Body of pancreas (tissue), 4 donors: ENCODE measurements at regions not wholly inside any gene's neighbourhood (a gene's known extent, or its start where the extent isn't known, plus 50 kb on each side); places are given as distances from the start of the nearest gene placed in this dataset.

Experiments
- ATAC-seq: fragments of 150-250 bp; one replicate; pipeline ENCODE4 v1.9.1; 2016
- DNase-seq, 4 donors: peaks; one replicate each; pipeline ENCODE4 v3.0.0-alpha.2; 2019
- H3K27ac ChIP-seq, 4 donors: fragments of 200-600 bp; sonication (generic); 1 replicate in 3 of 4; 2 replicates in 1 of 4; pipeline versions ENCODE4 v1.5.1 to v1.6.1; 2016 to 2019; ENCODE audit warnings: mild to moderate bottlenecking in 1 of 4, mixed read lengths in 1 of 4, moderate library complexity in 1 of 4
- H3K27me3 ChIP-seq, 2 donors: fragments of 200-600 bp; sonication (generic); one replicate each; pipeline ENCODE4 v1.6.0; 2016; ENCODE audit warnings: mild to moderate bottlenecking in 1 of 2
- H3K36me3 ChIP-seq, 2 donors: fragments of 200-600 bp; sonication (generic); replicated peaks in 1 of 2; 2 replicates each; pipeline ENCODE4 v1.5.1; 2016; ENCODE audit warnings: low read depth in 2 of 2; ENCODE audit not compliant: insufficient read depth in 1 of 2
- H3K4me1 ChIP-seq: fragments of 200-600 bp; sonication (generic); one replicate; pipeline ENCODE4 v1.6.0; 2016
- H3K4me3 ChIP-seq, 2 donors: fragments of 200-600 bp; sonication (generic); 1 replicate in 1 of 2; 2 replicates in 1 of 2; pipeline ENCODE4 v1.5.1; 2016 to 2019
- H3K9me3 ChIP-seq, 3 donors: fragments of 200-600 bp; sonication (generic); 1 replicate in 2 of 3; 2 replicates in 1 of 3; pipeline ENCODE4 v1.5.1; 2016
- CTCF ChIP-seq, 7 experiments: fragments of 450-650 bp in 4 of 7; fragments of 200-600 bp in 3 of 7; sonication (generic) in 3 of 7; IDR thresholded peaks; one replicate each; pipeline ENCODE4 v1.5.1; 2016 to 2019; ENCODE audit warnings: antibody characterized with exemption in 7 of 7
- POLR2A ChIP-seq, 3 donors: fragments of 450-650 bp; IDR thresholded peaks; one replicate each; pipeline ENCODE4 v1.6.1; 2016; ENCODE audit warnings: antibody characterized with exemption in 3 of 3, mild to moderate bottlenecking in 2 of 3
- WGBS, 2 donors: methylation state at CpG; one replicate each; pipeline ENCODE4 v1.1.5; 2017; 5-methylcytosine and 5-hydroxymethylcytosine counted together
- intact Hi-C: fragments of 100-400 bp; cut with DNase I; formaldehyde crosslinking; loops from one replicate; pipeline ENCODE4 v1.15.1; 2023

DNA sequence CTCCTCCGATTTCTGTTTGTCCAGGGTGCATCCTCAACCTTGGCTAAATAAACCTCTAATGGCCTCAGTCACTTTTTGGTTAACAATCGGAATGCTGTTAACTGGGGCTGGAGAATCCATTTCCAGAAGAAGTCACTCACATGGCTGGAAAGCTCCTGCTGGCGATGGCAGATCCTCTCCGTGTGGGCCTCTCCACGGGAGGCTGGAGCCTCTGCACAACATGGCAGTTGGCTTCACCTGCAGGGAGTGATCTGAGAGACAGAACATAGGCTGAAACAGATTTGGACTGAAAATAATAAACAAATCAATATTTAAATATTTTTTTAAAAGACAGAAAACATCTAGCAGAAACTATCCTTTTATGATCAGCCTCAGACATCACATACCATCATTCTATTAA lies 66.8 kb upstream of the FICD start:
- ATAC-seq = no peak
- H3K27me3 ChIP-seq = no peaks in the 10 kb centered on the region
- no peaks in the 10 kb centered on the region for H3K4me1 ChIP-seq
- WGBS, 2 donors = 34 to 41% methylated on average over 5 of the region's 5 CpGs
- no peak overlapping the region for H3K4me3 ChIP-seq
- no peaks in the 10 kb centered on the region for H3K9me3 ChIP-seq
- intact Hi-C loops = no loop called here
- no peak overlapping the region for H3K27ac ChIP-seq
- H3K36me3 ChIP-seq = no peaks in the 10 kb centered on the region
- DNase-seq = no peak
- TF ChIP-seq POLR2A (IDR thresholded peaks at IDR 0.05) (no peak), CTCF (IDR thresholded peaks at IDR 0.05) (no peak)

DNA sequence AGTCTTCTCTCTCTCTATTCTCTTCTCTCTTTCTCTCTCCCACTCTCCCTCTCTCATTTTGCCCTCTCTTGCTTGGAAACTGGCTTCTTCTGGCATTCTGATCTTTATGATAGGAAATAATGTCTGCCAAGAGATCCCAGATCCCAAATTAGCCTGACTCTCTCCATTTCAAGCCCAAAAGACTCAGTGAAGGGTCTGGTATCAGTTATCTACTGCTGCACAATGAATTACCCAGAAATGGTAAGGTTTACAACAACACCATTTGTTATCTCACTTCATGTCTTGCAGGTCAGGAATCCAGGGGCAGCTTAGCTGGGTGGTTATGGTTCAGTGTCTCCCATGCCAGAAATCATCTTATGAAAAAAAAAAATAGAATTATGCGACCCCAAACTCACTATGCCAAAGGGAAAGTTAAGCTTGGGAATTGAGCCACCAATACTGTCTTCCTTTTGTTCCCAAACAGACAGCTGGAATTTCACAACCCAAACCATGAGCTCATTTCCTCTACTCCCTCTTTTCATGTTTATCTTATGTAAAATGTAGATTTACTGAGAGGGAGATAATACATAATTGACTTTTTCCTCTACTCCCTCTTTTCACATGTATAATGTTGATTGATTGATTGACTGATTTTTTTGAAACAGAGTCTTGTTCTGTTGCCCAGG lies 67.8 kb upstream of the FICD start:
- H3K27me3 ChIP-seq = no peaks in the 10 kb centered on the region
- 44 to 63% methylated on average over 1 of the region's 1 CpG for WGBS, 2 donors
- H3K27ac ChIP-seq = no peak overlapping the region
- no peak for ATAC-seq
- no peaks in the 10 kb centered on the region for H3K9me3 ChIP-seq
- intact Hi-C loops = no loop called here
- DNase-seq = no peak
- no peaks in the 10 kb centered on the region for H3K4me1 ChIP-seq
- no peaks in the 10 kb centered on the region for H3K36me3 ChIP-seq
- H3K4me3 ChIP-seq = no peak overlapping the region
- TF ChIP-seq CTCF (IDR thresholded peaks at IDR 0.05) (no peak), POLR2A (IDR thresholded peaks at IDR 0.05) (no peak)

- peak in 1 of 4 donors; percentile 9 for DNase-seq
- H3K27ac ChIP-seq = no peak overlapping the region
These were observed 68.3 kb upstream of the FICD start for GRCh38 chr12:108446766-108447165.

DNA sequence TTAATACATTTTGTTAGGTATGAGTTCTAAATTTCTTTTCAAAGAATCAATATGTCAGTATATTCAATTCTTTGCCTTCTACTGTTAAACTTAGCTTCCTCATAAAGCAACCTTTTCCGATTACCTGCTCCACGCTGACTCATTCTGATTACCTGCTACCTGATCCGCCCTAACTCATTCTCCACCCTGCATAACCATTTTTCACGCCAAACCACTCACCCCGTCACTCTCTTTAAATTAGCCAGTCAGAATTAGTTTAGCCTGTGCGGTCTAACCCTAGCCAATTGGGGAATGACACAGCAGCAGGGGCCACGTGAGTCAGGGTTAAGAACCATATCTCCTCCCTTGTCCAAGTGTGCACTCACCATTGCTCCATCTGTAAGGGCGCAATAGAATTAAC lies 72.2 kb upstream of the FICD start:
- Histone ChIP-seq H3K4me1 (no peaks in the 10 kb centered on the region), H3K27ac (no peak overlapping the region), H3K36me3 (no peaks in the 10 kb centered on the region), H3K9me3 (no peaks in the 10 kb centered on the region), H3K27me3 (no peaks in the 10 kb centered on the region), H3K4me3 (no peak overlapping the region)
- 53 to 67% methylated on average over 8 of the region's 8 CpGs for WGBS, 2 donors
- ATAC-seq (no peak), DNase-seq (no peak)
- no peak for TF ChIP-seq CTCF (IDR thresholded peaks at IDR 0.05)
- no peak for TF ChIP-seq POLR2A (IDR thresholded peaks at IDR 0.05)
- intact Hi-C loops = no loop called here

More at GRCh38 chr12:108446766-108447165, 68.3 kb upstream of the FICD start:
- 37 to 44% methylated on average over 5 of the region's 5 CpGs for WGBS, 2 donors
- intact Hi-C loops = no loop called here
- no peaks in the 10 kb centered on the region for H3K36me3 ChIP-seq
- TF ChIP-seq POLR2A (IDR thresholded peaks at IDR 0.05) (no peak), CTCF (IDR thresholded peaks at IDR 0.05) (no peak)
- H3K27me3 ChIP-seq = no peaks in the 10 kb centered on the region
- no peak overlapping the region for H3K4me3 ChIP-seq
- ATAC-seq = no peak
- no peaks in the 10 kb centered on the region for H3K4me1 ChIP-seq
- H3K9me3 ChIP-seq = no peaks in the 10 kb centered on the region

DNA sequence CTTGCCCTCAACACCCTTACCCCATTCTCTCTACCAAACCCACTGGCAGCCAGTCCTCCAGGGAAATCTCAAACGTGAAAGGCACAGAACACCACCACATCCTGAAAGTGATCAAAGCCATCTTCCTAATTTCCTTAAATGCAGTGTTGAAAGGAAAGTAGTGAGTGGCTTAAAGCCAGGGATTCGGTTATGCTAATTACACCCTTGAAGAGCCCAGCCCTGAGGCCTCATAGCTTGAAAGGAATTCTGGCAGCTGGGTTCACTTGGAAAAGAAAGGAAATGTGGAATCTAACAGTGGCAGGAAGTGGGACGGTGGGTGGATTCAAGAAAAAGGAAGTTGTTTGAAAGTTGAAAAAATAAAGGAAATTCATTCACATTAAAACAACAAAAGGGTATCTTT lies 73.0 kb upstream of the FICD start:
- Histone ChIP-seq H3K4me3 (no peak overlapping the region), H3K27ac (no peak overlapping the region), H3K9me3 (no peaks in the 10 kb centered on the region), H3K27me3 (no peaks in the 10 kb centered on the region), H3K36me3 (no peaks in the 10 kb centered on the region), H3K4me1 (no peaks in the 10 kb centered on the region)
- intact Hi-C loops = no loop called here
- no peak for DNase-seq
- TF ChIP-seq POLR2A (IDR thresholded peaks at IDR 0.05) (no peak), CTCF (IDR thresholded peaks at IDR 0.05) (no peak)
- 3 to 9% methylated on average over 3 of the region's 3 CpGs for WGBS, 2 donors
- no peak for ATAC-seq
